ENCODE measurements at regions not wholly inside any gene's neighbourhood (a gene's known extent, or its start where the extent isn't known, plus 50 kb on each side); places are given as distances from the start of the nearest gene placed in this dataset.
A peak's percentile ranks its signal among the peaks of the same experiment; 100 is the strongest.

DNA sequence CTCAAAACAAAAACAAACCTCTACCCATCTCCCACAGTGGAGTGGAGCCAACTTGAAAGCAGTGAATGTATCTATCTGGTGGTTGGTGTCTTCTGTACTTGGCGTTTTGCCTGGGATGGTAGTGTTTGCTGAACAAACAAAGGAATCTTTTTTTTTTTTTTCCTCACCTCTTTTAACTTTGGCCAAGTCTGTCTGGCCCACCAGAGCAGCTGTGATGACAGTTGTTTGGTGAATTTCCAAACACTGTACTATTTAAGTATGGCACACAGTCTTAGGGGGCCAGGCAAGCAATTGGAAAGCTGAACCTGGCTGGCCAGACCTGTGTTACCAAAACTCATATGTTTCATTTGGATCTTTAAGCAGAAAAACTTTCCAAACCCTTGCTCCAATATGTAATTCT lies 101.8 kb upstream of the CDH13 start (continued):
- TF ChIP-seq, protein P1, sequence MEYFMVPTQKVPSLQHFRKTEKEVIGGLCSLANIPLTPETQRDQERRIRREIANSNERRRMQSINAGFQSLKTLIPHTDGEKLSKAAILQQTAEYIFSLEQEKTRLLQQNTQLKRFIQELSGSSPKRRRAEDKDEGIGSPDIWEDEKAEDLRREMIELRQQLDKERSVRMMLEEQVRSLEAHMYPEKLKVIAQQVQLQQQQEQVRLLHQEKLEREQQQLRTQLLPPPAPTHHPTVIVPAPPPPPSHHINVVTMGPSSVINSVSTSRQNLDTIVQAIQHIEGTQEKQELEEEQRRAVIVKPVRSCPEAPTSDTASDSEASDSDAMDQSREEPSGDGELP (IDR thresholded peaks at IDR 0.05; ENCODE audit: borderline replicate concordance, low read depth), result peak; percentile 57; the same call in 1 of the 2 replicates
- TF ChIP-seq ZNF577 (CRISPR knock-in tag; IDR thresholded peaks at IDR 0.05; ENCODE audit: borderline replicate concordance, low read depth) (no peak), CREB1 (IDR thresholded peaks at IDR 0.05) (no peak), CREB1 (CRISPR knock-in tag; IDR thresholded peaks at IDR 0.05) (0 out of 2 replicates have a peak, but pooled peaks have one; percentile 22), HOXA9 (CRISPR knock-in tag; IDR thresholded peaks at IDR 0.05; ENCODE audit: borderline replicate concordance) (no peak), TCF7 (IDR thresholded peaks at IDR 0.05; ENCODE audit: low read depth) (peak; percentile 35; the same call in 1 of the 2 replicates), SPEN (CRISPR knock-in tag; IDR thresholded peaks at IDR 0.05; ENCODE audit: low read depth) (no peak), CEBPG (CRISPR knock-in tag; IDR thresholded peaks at IDR 0.05) (peak; percentile 15; the same call in 1 of the 2 replicates), ZNF670 (CRISPR knock-in tag; IDR thresholded peaks at IDR 0.05; ENCODE audit: borderline replicate concordance) (no peak), MIER3 (CRISPR knock-in tag; IDR thresholded peaks at IDR 0.05; ENCODE audit: borderline replicate concordance) (no peak), TSC22D2 (CRISPR knock-in tag; IDR thresholded peaks at IDR 0.05; ENCODE audit: borderline replicate concordance) (no peak), THAP11 (CRISPR knock-in tag; IDR thresholded peaks at IDR 0.05) (peak; percentile 38; the same call in 1 of the 2 replicates), U2AF1 (optimal IDR thresholded peaks at IDR 0.05; ENCODE audit: low read depth, low read length) (no peak), ZMYM2 (CRISPR knock-in tag; IDR thresholded peaks at IDR 0.05) (no peak), KDM5B (CRISPR knock-in tag; IDR thresholded peaks at IDR 0.05; ENCODE audit: borderline replicate concordance) (no peak), FOXA3 (CRISPR knock-in tag; IDR thresholded peaks at IDR 0.05) (peak; percentile 92), PAWR (CRISPR knock-in tag; IDR thresholded peaks at IDR 0.05; ENCODE audit: borderline replicate concordance) (no peak), KAT8 (CRISPR knock-in tag; IDR thresholded peaks at IDR 0.05) (0 out of 2 replicates have a peak, but pooled peaks have one; percentile 25)
- TF ChIP-seq, protein P2, sequence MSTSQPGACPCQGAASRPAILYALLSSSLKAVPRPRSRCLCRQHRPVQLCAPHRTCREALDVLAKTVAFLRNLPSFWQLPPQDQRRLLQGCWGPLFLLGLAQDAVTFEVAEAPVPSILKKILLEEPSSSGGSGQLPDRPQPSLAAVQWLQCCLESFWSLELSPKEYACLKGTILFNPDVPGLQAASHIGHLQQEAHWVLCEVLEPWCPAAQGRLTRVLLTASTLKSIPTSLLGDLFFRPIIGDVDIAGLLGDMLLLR (CRISPR knock-in tag; IDR thresholded peaks at IDR 0.05), result no peak
- TF ChIP-seq, protein P3, sequence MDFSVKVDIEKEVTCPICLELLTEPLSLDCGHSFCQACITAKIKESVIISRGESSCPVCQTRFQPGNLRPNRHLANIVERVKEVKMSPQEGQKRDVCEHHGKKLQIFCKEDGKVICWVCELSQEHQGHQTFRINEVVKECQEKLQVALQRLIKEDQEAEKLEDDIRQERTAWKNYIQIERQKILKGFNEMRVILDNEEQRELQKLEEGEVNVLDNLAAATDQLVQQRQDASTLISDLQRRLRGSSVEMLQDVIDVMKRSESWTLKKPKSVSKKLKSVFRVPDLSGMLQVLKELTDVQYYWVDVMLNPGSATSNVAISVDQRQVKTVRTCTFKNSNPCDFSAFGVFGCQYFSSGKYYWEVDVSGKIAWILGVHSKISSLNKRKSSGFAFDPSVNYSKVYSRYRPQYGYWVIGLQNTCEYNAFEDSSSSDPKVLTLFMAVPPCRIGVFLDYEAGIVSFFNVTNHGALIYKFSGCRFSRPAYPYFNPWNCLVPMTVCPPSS (IDR thresholded peaks at IDR 0.05), result no peak
- TF ChIP-seq, protein P4, sequence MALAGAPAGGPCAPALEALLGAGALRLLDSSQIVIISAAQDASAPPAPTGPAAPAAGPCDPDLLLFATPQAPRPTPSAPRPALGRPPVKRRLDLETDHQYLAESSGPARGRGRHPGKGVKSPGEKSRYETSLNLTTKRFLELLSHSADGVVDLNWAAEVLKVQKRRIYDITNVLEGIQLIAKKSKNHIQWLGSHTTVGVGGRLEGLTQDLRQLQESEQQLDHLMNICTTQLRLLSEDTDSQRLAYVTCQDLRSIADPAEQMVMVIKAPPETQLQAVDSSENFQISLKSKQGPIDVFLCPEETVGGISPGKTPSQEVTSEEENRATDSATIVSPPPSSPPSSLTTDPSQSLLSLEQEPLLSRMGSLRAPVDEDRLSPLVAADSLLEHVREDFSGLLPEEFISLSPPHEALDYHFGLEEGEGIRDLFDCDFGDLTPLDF (CRISPR knock-in tag; IDR thresholded peaks at IDR 0.05), result no peak
- TF ChIP-seq, protein P5, sequence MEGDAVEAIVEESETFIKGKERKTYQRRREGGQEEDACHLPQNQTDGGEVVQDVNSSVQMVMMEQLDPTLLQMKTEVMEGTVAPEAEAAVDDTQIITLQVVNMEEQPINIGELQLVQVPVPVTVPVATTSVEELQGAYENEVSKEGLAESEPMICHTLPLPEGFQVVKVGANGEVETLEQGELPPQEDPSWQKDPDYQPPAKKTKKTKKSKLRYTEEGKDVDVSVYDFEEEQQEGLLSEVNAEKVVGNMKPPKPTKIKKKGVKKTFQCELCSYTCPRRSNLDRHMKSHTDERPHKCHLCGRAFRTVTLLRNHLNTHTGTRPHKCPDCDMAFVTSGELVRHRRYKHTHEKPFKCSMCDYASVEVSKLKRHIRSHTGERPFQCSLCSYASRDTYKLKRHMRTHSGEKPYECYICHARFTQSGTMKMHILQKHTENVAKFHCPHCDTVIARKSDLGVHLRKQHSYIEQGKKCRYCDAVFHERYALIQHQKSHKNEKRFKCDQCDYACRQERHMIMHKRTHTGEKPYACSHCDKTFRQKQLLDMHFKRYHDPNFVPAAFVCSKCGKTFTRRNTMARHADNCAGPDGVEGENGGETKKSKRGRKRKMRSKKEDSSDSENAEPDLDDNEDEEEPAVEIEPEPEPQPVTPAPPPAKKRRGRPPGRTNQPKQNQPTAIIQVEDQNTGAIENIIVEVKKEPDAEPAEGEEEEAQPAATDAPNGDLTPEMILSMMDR (CRISPR knock-in tag; IDR thresholded peaks at IDR 0.05), result no peak
- TF ChIP-seq, protein P6, sequence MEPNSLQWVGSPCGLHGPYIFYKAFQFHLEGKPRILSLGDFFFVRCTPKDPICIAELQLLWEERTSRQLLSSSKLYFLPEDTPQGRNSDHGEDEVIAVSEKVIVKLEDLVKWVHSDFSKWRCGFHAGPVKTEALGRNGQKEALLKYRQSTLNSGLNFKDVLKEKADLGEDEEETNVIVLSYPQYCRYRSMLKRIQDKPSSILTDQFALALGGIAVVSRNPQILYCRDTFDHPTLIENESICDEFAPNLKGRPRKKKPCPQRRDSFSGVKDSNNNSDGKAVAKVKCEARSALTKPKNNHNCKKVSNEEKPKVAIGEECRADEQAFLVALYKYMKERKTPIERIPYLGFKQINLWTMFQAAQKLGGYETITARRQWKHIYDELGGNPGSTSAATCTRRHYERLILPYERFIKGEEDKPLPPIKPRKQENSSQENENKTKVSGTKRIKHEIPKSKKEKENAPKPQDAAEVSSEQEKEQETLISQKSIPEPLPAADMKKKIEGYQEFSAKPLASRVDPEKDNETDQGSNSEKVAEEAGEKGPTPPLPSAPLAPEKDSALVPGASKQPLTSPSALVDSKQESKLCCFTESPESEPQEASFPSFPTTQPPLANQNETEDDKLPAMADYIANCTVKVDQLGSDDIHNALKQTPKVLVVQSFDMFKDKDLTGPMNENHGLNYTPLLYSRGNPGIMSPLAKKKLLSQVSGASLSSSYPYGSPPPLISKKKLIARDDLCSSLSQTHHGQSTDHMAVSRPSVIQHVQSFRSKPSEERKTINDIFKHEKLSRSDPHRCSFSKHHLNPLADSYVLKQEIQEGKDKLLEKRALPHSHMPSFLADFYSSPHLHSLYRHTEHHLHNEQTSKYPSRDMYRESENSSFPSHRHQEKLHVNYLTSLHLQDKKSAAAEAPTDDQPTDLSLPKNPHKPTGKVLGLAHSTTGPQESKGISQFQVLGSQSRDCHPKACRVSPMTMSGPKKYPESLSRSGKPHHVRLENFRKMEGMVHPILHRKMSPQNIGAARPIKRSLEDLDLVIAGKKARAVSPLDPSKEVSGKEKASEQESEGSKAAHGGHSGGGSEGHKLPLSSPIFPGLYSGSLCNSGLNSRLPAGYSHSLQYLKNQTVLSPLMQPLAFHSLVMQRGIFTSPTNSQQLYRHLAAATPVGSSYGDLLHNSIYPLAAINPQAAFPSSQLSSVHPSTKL (CRISPR knock-in tag; IDR thresholded peaks at IDR 0.05), result peak; percentile 47; the same call in 1 of the 2 replicates
